SK-N-SH (cell line): ENCODE measurements at regions not wholly inside any gene's neighbourhood (a gene's known extent, or its start where the extent isn't known, plus 50 kb on each side); places are given as distances from the start of the nearest gene placed in this dataset.

Experiments
- CTCF ChIA-PET: fragments of 300-600, 350-600 bp; formaldehyde crosslinking; extraction: SDS; loops from one replicate; lab custom pipeline; 2021; lab: Yijun Ruan, JAX
- POLR2A ChIA-PET: fragments of 350-600 bp; sonication (Branson Sonifier 250); formaldehyde crosslinking; extraction: SDS; loops from one replicate; lab custom pipeline; 2020; ENCODE audit warnings: antibody characterized with exemption, inconsistent platforms; lab: Yijun Ruan, JAX
- DNase-seq: peaks from one replicate; pipeline ENCODE4 v3.0.0; 2012
- H2AFZ ChIP-seq: fragments of 200-600 bp; sonication (generic); 2 replicates; pipeline ENCODE4 v1.8.1; 2016; ENCODE audit warnings: antibody characterized with exemption, mild to moderate bottlenecking, low read depth
- H3F3A ChIP-seq: fragments of 200-600 bp; sonication (generic); replicated peaks from 2 replicates; pipeline ENCODE3; 2016; ENCODE audit warnings: antibody characterized with exemption, mild to moderate bottlenecking; ENCODE audit not compliant: insufficient read depth
- H3K27ac ChIP-seq, 2 experiments: fragments of 200-500 bp in 1 of 2; fragments of 200-600 bp in 1 of 2; sonication (Bioruptor generic) in 1 of 2; sonication (generic), shearing (Covaris generic) in 1 of 2; 2 replicates each; pipeline versions ENCODE4 v1.5.1 to v1.6.1; 2014 to 2016; ENCODE audit warnings: low read depth in 2 of 2, inconsistent platforms in 1 of 2, low read length in 1 of 2, mild to moderate bottlenecking in 1 of 2, mixed read lengths in 1 of 2
- H3K27me3 ChIP-seq: fragments of 200-600 bp; sonication (generic), shearing (Covaris generic); 2 replicates; pipeline ENCODE4 v1.6.1; 2016; ENCODE audit warnings: mixed run types; ENCODE audit not compliant: insufficient read depth
- H3K36me3 ChIP-seq, 2 experiments: fragments of 200-500 bp in 1 of 2; fragments of 200-600 bp in 1 of 2; sonication (Bioruptor generic) in 1 of 2; sonication (generic) in 1 of 2; replicated peaks in 1 of 2; 2 replicates each; pipeline versions ENCODE3 to v1.5.1; 2014 to 2016; ENCODE audit warnings: low read length in 1 of 2, mild to moderate bottlenecking in 1 of 2; ENCODE audit not compliant: insufficient read depth in 2 of 2, control insufficient read depth in 1 of 2
- H3K4me1 ChIP-seq, 2 experiments: fragments of 200-500 bp in 1 of 2; fragments of 200-600 bp in 1 of 2; sonication (Bioruptor generic) in 1 of 2; sonication (generic), shearing (Covaris generic) in 1 of 2; 2 replicates each; pipeline versions ENCODE4 v1.5.1 to v1.6.1; 2014 to 2016; ENCODE audit warnings: low read depth in 1 of 2, low read length in 1 of 2, mixed run types in 1 of 2; ENCODE audit not compliant: insufficient read depth in 2 of 2, control insufficient read depth in 1 of 2
- H3K4me2 ChIP-seq: fragments of 200-600 bp; sonication (generic), shearing (Covaris generic); 2 replicates; pipeline ENCODE4 v1.6.1; 2017; ENCODE audit warnings: mixed run types
- H3K4me3 ChIP-seq, 2 experiments: fragments of 200-500 bp in 1 of 2; fragments of 200-600 bp in 1 of 2; sonication (Bioruptor generic) in 1 of 2; sonication (generic), shearing (Covaris generic) in 1 of 2; 2 replicates each; pipeline versions ENCODE4 v1.5.1 to v1.8.1; 2014 to 2016; ENCODE audit warnings: low read depth in 2 of 2, inconsistent platforms in 1 of 2, low read length in 1 of 2, mild to moderate bottlenecking in 1 of 2, mixed read lengths in 1 of 2, moderate library complexity in 1 of 2
- H3K79me2 ChIP-seq: fragments of 200-600 bp; sonication (generic); 2 replicates; pipeline ENCODE4 v1.8.1; 2017; ENCODE audit warnings: mild to moderate bottlenecking; ENCODE audit not compliant: insufficient read depth
- H3K9ac ChIP-seq: fragments of 200-600 bp; sonication (generic); 2 replicates; pipeline ENCODE4 v1.6.1; 2017; ENCODE audit warnings: mixed run types
- H3K9me2 ChIP-seq: fragments of 200-600 bp; sonication (generic); 2 replicates; pipeline ENCODE4 v1.6.1; 2017; ENCODE audit warnings: mixed run types
- H3K9me3 ChIP-seq: fragments of 200-600 bp; sonication (generic); 2 replicates; pipeline ENCODE4 v1.6.1; 2017; ENCODE audit warnings: mixed run types, mild to moderate bottlenecking, moderate library complexity
- H4K20me1 ChIP-seq: fragments of 200-600 bp; sonication (generic); 2 replicates; pipeline ENCODE4 v1.6.1; 2017; ENCODE audit warnings: mild to moderate bottlenecking, mixed run types; ENCODE audit not compliant: insufficient read depth
- ELF1 ChIP-seq: IDR thresholded peaks from 2 replicates; pipeline ENCODE4 v1.4.0; 2012
- EP300 ChIP-seq, 2 experiments: IDR thresholded peaks; 2 replicates each; pipeline versions ENCODE4 v1.4.0 to v1.6.1; 2012; ENCODE audit warnings: borderline replicate concordance in 1 of 2, low read depth in 1 of 2, low read length in 1 of 2
- FOSL2 ChIP-seq: IDR thresholded peaks from 2 replicates; pipeline ENCODE4 v1.4.0; 2012; ENCODE audit warnings: low read depth, mild to moderate bottlenecking, moderate library complexity, borderline replicate concordance
- FOXJ3 ChIP-seq: sonication (generic); formaldehyde crosslinking; IDR thresholded peaks from 2 replicates; pipeline ENCODE4 v1.5.1; 2020; ENCODE audit warnings: mild to moderate bottlenecking, missing genetic modification reagents
- FOXM1 ChIP-seq: IDR thresholded peaks from 2 replicates; pipeline ENCODE4 v1.4.0; 2012; ENCODE audit warnings: low read depth, mild to moderate bottlenecking
- MEF2A ChIP-seq: IDR thresholded peaks from 2 replicates; pipeline ENCODE4 v1.4.0; 2012; ENCODE audit warnings: low read depth, borderline replicate concordance
- RCOR1 ChIP-seq: fragments of 150-350 bp; IDR thresholded peaks from 2 replicates; pipeline ENCODE4 v1.6.1; 2017; ENCODE audit warnings: antibody characterized with exemption, low read length
- RFX5 ChIP-seq: IDR thresholded peaks from 2 replicates; pipeline ENCODE4 v1.6.1; 2012; ENCODE audit warnings: mild to moderate bottlenecking, improper control_type of control experiment, low read length
- SIN3A ChIP-seq: IDR thresholded peaks from 2 replicates; pipeline ENCODE4 v1.6.1; 2012; ENCODE audit warnings: low read depth, mild to moderate bottlenecking, low read length, moderate library complexity, borderline replicate concordance
- SMC3 ChIP-seq: IDR thresholded peaks from 2 replicates; pipeline ENCODE4 v1.6.1; 2012; ENCODE audit warnings: low read depth, low read length, improper control_type of control experiment
- TAF1 ChIP-seq: IDR thresholded peaks from 2 replicates; pipeline ENCODE4 v1.6.1; 2012; ENCODE audit warnings: low read depth, mild to moderate bottlenecking, low read length, moderate library complexity, borderline replicate concordance
- TEAD4 ChIP-seq: IDR thresholded peaks from 2 replicates; pipeline ENCODE4 v1.4.0; 2012; ENCODE audit warnings: mild to moderate bottlenecking, borderline replicate concordance; ENCODE audit not compliant: insufficient read depth
- USF1 ChIP-seq: IDR thresholded peaks from 2 replicates; pipeline ENCODE4 v1.4.0; 2012; ENCODE audit warnings: low read depth, borderline replicate concordance
- YY1 ChIP-seq: IDR thresholded peaks from 2 replicates; pipeline ENCODE4 v1.4.0; 2012; ENCODE audit warnings: low read depth, mild to moderate bottlenecking
- whole genome bisulfite sequencing: methylation state at CpG from one replicate; pipeline ENCODE4 v1.1.6; 2017; ENCODE audit warnings: low lambda C conversion rate; 5-methylcytosine and 5-hydroxymethylcytosine counted together

- Histone ChIP-seq H4K20me1 (no peaks in the 10 kb centered on the region), H3K9me2 (no peaks in the 10 kb centered on the region), H3K27ac (no peak overlapping the region), H3K4me2 (no peak overlapping the region), H3K9ac (no peak overlapping the region), H3F3A (no peaks in the 10 kb centered on the region), H3K9me3 (no peaks in the 10 kb centered on the region), H2AFZ (no peak overlapping the region), H3K36me3 (no peaks in the 10 kb centered on the region), H3K79me2 (no peaks in the 10 kb centered on the region), H3K4me1 (no peaks in the 10 kb centered on the region), H3K4me3 (no peak overlapping the region), H3K27me3 (no peaks in the 10 kb centered on the region)
- TF ChIP-seq USF1 (no peak), FOXJ3 (CRISPR knock-in tag) (no peak), TAF1 (no peak)
- 9% methylated on average over 6 of the region's 6 CpGs for WGBS
- ChIA-PET CTCF (no interaction called here), POLR2A (no interaction called here)
- no peak for DNase-seq
Observed at GRCh38 chr7:153021542-153021941, 262.0 kb downstream of the ACTR3B start.

GRCh38 chr7:153022475-153023193 lies 263.1 kb downstream of the ACTR3B start:
- no peaks in the 10 kb centered on the region for H3K9me3 ChIP-seq
- no peaks in the 10 kb centered on the region for H3K9me2 ChIP-seq
- H2AFZ ChIP-seq, result no peak overlapping the region
- H3F3A ChIP-seq, result no peaks in the 10 kb centered on the region
- no peak overlapping the region for H3K9ac ChIP-seq
- 14% methylated on average over 12 of the region's 12 CpGs for WGBS
- H3K4me3 ChIP-seq, result no peak overlapping the region
- H3K4me2 ChIP-seq, result no peak overlapping the region
- no peaks in the 10 kb centered on the region for H3K4me1 ChIP-seq
- TF ChIP-seq FOSL2 (no peak), SMC3 (no peak), RFX5 (no peak), SIN3A (no peak), YY1 (no peak), TEAD4 (no peak), RCOR1 (no peak), ELF1 (no peak), MEF2A (no peak), FOXM1 (no peak), EP300 (IDR thresholded peaks at IDR 0.05; ENCODE audit: borderline replicate concordance in 1 of 2, low read depth in 1 of 2, low read length in 1 of 2) (no peak)
- no peak overlapping the region for H3K27ac ChIP-seq
- no peak for DNase-seq
- H3K79me2 ChIP-seq, result no peaks in the 10 kb centered on the region
- no peaks in the 10 kb centered on the region for H3K27me3 ChIP-seq
- POLR2A ChIA-PET, result no interaction called here
- no peaks in the 10 kb centered on the region for H4K20me1 ChIP-seq
- H3K36me3 ChIP-seq, result no peaks in the 10 kb centered on the region
- CTCF ChIA-PET, result no interaction called here
